ENCODE measurements at regions not wholly inside any gene's neighbourhood (a gene's known extent, or its start where the extent isn't known, plus 50 kb on each side); places are given as distances from the start of the nearest gene placed in this dataset.
"Not testable (repeated sequence)": the region's sequence is repeated elsewhere in the genome, so short reads cannot be mapped to it uniquely, and the experiment has no call there.

DNA sequence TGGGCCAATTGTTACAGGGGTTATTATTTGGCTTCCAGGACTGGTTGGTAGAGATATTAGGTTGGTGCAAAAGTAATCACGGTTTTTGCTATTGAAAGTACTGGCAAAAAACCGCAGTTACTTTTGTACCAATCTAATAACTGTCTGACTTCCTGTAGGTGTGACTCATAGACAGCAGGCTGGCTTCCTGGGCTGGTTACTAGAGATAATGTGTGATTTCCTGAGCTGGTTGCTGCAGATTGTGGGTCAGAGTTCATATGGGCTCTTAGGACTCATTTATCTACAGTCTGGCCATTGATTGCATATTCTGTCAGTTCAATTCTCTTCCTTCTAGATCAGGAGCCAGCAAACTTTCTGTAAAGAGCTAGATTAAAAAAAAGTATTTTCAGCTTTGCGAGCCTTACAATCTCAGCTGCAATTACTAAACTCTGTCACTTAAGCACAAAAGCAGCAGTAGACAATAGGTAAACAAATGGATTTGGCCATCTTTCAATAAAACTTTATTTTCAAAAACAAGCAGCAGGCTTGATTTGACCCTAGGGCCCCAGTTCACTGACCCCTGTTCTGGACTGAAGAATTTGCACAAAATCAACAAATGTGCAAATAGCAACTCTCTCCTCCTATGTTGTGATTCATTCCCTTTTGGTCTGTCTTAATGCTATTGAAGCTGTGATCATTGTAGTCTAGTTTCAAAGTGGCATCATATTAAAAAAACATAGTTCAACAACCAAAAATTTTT lies 50.8 kb upstream of the BOD1L1 start:
- DNase-seq: peak; percentile 31

DNA sequence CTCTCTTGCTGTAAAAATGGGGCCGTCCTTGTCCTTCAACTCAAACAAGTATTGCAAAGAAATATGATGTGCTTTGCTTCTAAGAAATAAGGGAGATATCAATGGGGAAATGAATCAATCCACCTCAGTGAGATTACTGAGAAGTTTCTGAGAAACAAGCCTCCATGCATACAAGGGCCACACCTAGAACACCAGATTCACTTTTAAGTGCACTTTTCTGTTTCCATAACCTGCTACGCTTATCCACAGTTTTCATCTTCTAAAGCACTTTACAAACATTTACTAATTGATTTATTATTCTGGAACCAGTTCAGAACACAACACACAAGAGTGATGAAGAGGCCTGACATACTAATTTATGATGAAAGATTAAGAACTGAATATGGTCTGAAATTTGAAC lies 54.0 kb upstream of the BOD1L1 start:
- DNase-seq: no peak

DNA sequence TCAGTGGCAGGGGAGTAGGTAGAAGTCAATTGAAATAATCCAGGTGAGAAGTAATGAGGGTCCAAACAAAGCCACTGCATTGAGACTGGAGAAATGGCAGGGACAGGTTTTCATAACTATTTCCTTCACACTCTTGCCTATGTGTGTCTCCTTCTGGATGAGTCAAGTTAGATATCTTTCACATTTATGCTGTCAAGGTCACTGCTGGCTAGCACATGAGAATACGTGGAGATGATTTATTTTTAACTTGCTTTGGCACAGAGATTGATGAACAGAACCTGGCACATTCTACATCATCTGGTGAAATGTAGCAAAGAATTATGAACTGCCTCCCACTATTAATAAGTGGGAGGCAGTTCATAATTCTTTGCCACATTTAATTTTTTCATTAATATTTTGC lies 66.7 kb upstream of the BOD1L1 start:
- no peak for DNase-seq

DNA sequence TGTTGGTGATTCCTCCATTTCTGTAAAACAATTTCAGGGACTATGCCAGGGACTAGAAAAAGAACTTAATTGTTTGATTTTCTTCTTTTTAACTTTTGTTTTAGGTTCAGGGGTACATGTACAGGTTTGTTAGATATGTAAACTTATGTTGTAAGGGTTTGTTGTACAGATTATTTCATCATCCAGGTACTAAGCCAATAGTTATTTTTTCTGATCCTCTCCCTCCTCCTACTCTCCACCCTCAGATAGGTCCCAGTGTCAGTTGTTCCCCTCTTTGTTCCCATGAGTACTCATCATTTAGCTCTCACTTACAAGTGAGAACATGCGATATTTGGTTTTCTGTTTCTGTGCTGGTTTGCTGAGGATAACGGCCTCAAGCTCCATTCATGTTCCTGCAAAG lies 70.8 kb upstream of the BOD1L1 start:
- DNase-seq: no peak

GRCh38 chr4:13700021-13700857 lies 72.7 kb upstream of the BOD1L1 start:
- DNase-seq: peak; percentile 5

DNA sequence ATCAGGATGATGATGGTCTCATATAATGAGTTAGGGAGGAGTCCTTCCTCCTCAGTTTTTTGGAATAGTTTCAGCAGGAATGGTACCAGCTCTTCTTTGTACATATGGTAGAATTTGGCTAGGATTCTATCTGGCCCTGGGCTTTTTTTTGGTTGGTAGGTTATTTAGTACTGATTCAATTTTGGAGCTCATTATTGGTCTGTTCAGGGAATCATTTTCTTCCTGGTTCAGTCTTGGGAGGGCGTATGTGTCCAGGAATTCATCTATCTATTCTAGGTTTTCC lies 73.3 kb upstream of the BOD1L1 start:
- not testable (repeated sequence) for DNase-seq

- peak; percentile 8 for DNase-seq
Measured at GRCh38 chr4:13701937-13702446, 74.5 kb upstream of the BOD1L1 start.

- no peak for DNase-seq
Measured at GRCh38 chr4:13703096-13703495, 75.6 kb upstream of the BOD1L1 start.

GRCh38 chr4:13704035-13704434 lies 76.5 kb upstream of the BOD1L1 start:
- no peak for DNase-seq

GRCh38 chr4:13704761-13705160 lies 77.2 kb upstream of the BOD1L1 start:
- peak; percentile 2 for DNase-seq

- peak; percentile 92 for DNase-seq
Measured at GRCh38 chr4:13705521-13706041, 78.1 kb upstream of the BOD1L1 start.

- no peak for DNase-seq
Measured at GRCh38 chr4:13706120-13706519, 78.6 kb upstream of the BOD1L1 start.

GRCh38 chr4:13706716-13707115 lies 79.2 kb upstream of the BOD1L1 start:
- no peak for DNase-seq

GRCh38 chr4:13710246-13710885 lies 82.8 kb upstream of the BOD1L1 start:
- DNase-seq: no peak

GRCh38 chr4:13711233-13711785 lies 83.8 kb upstream of the BOD1L1 start:
- no peak for DNase-seq

GRCh38 chr4:13721894-13722293 lies 94.4 kb upstream of the BOD1L1 start:
- DNase-seq: no peak

DNA sequence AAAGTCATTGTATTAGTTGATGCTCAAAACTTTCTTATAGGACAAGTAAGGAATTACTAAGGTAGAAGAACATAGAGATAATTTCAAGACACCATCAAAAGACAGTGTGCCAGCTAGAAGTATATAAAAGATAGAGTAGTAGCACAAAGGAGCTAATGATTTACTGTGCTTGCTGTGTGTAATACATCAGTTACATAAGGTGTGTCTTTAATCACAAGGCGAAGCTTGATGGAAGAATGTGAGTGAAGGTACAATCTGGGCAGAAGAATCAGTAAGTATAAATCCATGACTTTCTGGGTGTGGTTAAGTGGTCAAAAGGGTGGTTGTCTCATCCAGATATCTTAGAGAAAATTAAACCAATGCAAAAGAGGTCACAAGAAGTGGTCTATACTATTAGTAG lies 95.1 kb upstream of the BOD1L1 start:
- no peak for DNase-seq

DNA sequence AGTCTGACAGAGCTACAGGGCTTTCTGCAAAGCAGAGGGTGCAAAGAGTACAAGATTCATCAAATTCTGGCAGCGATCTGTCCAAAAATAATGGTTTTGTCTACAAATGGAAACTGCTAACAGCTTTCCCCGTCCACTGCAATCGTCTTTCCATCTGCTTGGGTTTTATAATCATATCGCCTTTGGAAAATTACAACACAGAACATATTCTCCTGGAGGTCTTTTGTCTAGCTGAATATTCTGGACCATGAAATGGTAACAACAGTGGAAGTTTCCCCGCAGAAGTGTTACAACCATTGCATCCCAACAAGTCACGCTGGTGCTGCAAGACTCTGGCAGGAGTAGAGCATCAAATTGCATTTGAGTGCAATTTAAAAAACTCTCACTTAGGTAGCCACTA lies 101.2 kb upstream of the BOD1L1 start:
- no peak for DNase-seq

DNA sequence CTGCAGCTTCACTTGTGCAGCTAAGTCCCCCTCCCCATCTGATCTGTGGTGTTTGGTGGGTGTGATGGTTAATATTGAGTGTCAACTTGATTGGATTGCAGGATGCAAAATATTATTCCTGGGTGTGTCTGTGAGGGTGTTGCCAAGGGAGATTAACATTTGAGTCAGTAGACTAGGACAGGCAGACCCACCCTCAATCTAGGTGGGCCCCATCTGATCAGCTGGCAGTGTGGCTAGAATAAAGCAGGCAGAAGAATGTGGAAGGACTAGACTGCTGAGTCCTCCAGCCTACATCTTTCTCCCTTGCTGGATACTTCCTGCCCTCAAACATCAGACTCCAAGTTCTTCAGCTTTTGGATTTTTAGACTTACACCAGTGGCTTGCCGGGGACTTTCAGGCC lies 103.5 kb upstream of the BOD1L1 start:
- no peak for DNase-seq

DNA sequence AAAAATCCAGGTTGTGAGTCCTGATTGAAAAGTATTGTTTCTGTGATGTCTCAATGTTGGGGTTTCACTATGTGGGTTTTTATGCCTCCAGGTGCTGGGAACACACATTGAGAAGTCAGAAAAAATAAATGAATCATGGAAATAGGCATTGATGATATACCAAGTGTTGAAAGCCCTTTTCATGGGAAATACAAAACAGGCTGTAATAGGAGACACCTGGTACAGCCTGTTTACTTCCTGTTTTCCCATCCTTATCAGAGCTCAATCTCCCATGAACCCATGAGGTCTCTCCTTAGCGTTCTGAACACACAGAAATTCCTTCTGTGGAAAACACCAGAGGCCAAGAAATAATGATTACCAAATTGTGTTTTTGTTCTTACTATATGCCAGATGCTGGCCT lies 106.3 kb upstream of the BOD1L1 start:
- peak; percentile 64 for DNase-seq

DNA sequence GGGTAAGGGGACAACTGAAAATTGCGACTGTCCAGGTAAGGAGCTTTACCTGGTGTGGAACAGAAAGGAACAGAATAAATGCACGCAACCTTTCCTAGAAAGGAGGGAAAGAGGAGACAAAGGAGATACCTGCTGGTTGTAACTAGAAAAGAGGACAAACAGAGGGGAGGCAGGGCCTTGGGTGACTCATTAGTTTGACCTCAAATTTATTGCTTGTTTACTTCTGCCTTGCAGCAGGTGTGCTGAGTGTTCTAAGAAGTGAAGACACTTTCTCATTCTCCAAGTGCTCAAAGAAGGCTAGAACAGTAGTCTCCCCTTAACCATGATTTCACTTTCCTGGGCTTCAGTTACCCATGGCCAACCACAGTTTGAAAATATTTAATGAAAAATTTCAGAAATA lies 123.1 kb upstream of the BOD1L1 start:
- no peak for DNase-seq

DNA sequence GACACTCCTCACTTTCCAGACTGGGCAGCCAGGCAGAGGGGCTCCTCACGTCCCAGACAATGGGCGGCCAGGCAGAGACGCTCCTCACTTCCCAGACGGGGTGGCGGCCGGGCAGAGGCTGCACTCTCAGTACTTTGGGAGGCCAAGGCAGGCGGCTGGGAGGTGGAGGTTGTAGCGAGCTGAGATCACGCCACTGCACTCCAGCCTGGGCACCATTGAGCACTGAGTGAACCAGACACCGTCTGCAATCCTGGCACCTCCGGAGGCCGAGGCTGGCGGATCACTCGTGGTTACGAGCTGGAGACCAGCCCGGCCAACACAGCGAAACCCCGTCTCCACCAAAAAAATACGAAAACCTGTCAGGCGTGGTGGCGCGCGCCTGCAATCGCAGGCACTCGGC lies 134.1 kb upstream of the BOD1L1 start:
- DNase-seq: not testable (repeated sequence)

- no peak for DNase-seq
Measured at GRCh38 chr4:13762130-13762529, 134.6 kb upstream of the BOD1L1 start.

All from dermis blood vessel endothelial cell (primary cell).